T-helper 2 cell treated with Interferon-gamma antibody and Interleukin-4, amounts not matched to agents 100 ng/mL and 5 ng/mL, for 36 hours (primary cell): ENCODE measurements at regions not wholly inside any gene's neighbourhood (a gene's known extent, or its start where the extent isn't known, plus 50 kb on each side); places are given as distances from the start of the nearest gene placed in this dataset.
"Not testable (repeated sequence)": the region's sequence is repeated elsewhere in the genome, so short reads cannot be mapped to it uniquely, and the experiment has no call there.

ENCODE experiments used
- intact Hi-C: fragments of 100-400 bp; cut with micrococcal nuclease; formaldehyde crosslinking; loops from one replicate; pipeline ENCODE4 v1.15.1; 2023

DNA sequence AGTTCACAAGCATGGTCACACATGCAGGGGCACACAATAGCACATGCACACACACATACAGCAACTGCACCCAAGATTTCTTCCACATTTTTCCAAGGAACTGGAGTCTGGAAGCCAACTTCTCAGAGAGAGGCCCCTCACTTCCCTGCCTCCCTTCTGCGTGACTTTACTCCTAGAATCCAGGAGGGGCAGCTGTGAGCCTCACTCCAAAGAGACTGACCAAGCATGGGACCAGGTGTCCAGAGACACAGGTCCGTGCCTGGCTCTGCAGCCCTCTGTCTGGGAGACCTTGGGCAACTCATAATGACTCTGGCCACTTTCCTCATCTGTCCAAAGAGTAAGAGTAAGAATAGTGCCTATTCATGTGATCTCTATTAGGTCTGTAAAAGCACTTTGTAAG lies 104.7 kb upstream of the TMEM132E start:
- intact Hi-C loops, result no loop called here

DNA sequence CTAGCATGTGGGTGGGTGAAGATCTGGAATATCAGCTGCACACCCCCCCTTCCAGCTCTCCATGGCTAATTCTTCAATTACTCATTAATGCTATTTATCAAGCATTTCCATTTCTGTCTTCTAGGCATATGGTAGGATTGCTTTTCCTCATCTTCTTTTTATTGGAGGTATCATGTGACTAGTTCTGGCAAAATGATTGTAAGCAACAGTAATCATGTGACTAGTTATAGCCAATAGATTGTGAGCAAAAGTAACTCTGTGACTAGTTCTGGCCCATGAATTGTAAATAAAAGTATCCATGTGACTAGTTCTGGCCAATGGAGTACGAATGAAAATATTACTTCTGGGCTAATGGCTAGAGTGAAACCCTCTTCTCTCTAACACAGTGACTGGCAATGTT lies 107.0 kb upstream of the TMEM132E start:
- intact Hi-C loops, result no loop called here

- intact Hi-C loops, result not testable (repeated sequence)
Measured at GRCh38 chr17:34471278-34471677, 108.1 kb upstream of the TMEM132E start.

GRCh38 chr17:34465789-34466188 lies 102.8 kb upstream of the CCL1 start:
- intact Hi-C loops, result no loop called here

DNA sequence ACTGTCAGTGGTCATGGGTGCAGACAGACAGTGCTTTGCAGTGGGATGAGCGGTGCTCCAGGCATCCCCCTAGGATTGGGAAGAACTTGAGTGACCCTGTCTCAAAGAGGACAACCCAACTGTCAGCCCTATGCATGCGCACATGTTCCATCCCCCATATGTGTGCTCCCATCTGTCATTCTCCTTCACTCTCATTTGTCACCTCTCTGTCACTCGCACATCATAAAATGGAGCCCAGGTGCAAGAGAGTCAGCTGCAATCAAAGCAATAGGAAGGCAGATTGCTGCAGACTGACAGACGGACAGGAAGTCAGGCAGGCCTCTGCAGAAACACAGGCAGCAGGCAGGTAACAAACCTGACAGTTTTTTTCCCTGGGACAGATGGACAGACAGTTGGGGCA lies 101.8 kb upstream of the CCL1 start:
- intact Hi-C loops, result no loop called here

GRCh38 chr17:34458266-34458665 lies 95.2 kb upstream of the CCL1 start:
- intact Hi-C loops, result no loop called here

GRCh38 chr17:34456121-34456520 lies 93.1 kb upstream of the CCL1 start:
- intact Hi-C loops, result no loop called here

GRCh38 chr17:34452769-34453168 lies 89.7 kb upstream of the CCL1 start:
- intact Hi-C loops, result no loop called here

DNA sequence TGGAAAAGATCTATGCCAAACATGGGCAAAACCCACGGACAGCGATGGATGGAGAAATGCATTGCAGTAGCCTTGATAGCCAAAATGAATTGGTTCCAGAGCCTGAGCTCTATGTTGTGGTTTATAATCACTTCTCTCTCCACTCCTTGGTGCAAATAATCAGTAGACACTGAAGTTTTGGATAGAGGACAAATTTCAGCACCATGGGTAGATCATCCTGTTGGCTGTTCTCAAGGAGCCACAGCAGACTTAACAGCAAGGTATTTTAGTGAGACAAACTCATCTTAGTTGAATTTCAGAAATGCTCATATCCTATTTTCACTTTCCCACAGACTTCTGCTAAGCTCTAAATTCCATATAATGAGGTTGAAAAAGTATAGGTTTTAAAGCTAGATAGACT lies 88.3 kb upstream of the CCL1 start:
- intact Hi-C loops, result no loop called here

GRCh38 chr17:34447406-34447805 lies 84.4 kb upstream of the CCL1 start:
- intact Hi-C loops, result no loop called here

DNA sequence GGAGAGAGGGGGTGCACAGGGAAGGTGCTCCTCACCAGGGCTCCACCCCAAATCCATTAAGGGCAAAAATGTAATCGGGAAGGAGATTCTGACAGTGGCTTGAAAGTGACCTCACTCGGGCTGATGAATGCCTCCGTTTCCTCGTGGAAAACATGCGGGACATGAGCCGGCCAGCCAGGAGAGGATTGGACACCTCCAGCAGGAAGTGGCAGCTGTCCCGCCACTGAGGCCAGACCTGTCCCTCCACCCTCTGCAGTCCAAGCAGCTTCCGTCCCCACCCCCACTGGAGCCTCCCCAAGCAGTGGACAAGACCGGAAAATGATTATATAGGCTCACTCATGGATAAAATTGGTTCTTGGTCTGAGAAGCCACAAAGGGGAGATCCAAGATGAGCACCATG lies 82.1 kb upstream of the CCL1 start:
- intact Hi-C loops, result no loop called here

- intact Hi-C loops, result no loop called here
Measured at GRCh38 chr17:34443619-34444469, 80.8 kb upstream of the CCL1 start.

- intact Hi-C loops, result no loop called here
Measured at GRCh38 chr17:34442387-34443111, 79.5 kb upstream of the CCL1 start.

DNA sequence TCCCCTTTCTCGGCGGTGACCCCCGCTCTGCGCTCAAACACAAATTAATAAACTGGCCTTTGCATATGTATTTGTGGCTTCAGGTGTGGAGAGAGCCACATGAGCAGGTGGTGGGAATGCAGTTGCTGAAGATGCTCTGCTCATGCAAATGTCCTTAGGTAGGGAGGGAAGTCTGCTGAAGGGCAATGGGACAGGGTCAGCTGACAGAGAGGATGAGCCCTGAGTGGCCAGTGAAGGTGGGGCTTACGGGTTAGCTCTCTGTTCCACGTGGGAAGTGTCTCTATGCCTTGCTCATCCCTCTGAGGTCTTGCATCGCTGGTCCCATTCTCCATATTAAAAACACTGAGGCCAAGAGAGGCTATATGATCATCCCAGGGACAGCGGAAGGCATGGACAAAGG lies 74.2 kb upstream of the CCL1 start:
- intact Hi-C loops, result no loop called here

DNA sequence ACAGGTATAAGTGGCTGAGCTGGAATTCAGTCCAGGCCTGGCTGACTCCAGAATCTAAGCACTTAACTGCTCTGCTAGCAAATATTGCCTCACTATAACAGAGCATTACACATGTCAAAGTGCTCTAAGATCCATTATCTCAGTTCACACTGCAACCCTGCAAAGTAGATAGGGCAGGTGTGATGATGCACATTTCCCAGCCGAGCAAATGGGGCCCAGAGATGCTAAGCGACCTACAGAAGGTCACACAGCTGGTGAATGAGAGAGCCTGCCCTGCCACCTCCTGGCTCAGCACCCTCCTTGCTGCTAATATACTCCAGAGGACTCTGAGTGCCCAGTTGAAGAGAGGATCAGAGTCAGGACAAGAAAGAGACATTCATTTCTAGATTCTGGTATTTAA lies 73.6 kb upstream of the CCL1 start:
- intact Hi-C loops, result no loop called here

DNA sequence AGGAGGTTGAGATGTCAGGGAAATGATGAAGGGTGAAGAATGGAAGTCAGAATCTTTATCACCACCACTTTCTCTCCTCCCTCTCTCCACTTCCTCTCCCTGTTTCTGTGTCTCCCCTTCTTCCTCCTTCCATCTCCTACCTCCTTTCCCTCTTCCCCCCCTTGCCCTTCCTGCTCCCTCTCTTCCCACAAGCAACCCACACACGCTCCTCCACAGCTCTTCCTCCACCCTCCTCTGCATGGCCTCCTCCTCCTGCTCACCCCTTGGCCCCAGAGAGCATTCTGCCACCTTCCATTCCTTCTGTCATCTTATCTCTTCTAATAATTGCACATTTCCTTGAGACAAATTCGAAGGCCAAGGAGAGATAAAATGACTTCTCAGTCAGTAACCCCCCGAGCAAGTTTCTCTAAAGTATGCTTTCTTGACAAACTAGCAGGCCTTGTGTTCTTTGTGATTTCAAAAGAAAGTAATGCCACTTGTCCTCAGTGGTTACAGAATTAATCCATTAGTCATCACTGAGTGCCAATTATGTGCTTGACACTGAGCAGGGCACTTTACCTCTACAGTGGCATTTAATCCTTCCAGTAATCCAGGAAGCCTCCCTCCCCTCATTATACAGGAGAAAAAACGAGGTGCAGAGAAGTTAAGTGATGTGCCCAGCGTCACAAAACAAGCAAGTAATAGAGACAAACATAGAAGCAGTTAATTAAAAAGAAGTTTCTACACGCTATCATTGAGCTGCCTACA lies 72.3 kb upstream of the CCL1 start:
- intact Hi-C loops, result no loop called here

- intact Hi-C loops, result no loop called here
Measured at GRCh38 chr17:34434052-34434451, 71.0 kb upstream of the CCL1 start.

DNA sequence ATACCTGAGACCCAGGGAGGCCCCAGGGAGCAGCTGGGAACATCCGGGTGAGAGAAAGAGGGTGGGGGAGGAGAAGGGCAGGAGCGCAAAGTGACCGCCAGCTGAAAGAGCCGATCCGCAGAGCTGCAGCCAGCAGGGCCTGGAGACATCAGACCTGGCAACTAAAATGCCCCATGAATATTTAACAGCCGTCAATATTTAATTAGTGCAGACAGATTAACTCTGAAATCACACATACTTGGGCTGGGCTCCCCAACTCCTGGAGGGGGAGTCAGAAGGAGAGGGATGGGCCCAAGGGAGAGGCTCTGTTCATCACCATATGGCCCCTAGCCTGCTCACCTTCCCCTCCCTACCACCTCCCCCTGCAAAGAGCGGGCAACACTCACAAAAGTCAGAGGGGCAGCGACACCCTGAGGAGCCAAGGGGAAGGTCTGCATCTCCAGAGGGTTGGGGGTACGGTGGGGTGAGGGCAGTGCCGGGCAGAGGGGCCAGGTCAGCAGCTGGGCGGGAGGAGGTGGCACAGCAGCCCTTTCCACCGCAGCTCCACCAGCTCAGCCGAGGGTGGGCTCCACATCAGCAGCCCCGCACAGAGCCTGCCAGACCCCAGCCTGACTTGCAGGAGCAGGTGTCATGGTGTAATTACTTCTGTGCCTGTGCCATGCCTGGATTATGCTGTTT lies 61.9 kb upstream of the CCL1 start:
- intact Hi-C loops, result loop anchor here (5.0 kb wide), 1 partner anchor 212 kb away; no protein-coding TSS in a partner anchor

DNA sequence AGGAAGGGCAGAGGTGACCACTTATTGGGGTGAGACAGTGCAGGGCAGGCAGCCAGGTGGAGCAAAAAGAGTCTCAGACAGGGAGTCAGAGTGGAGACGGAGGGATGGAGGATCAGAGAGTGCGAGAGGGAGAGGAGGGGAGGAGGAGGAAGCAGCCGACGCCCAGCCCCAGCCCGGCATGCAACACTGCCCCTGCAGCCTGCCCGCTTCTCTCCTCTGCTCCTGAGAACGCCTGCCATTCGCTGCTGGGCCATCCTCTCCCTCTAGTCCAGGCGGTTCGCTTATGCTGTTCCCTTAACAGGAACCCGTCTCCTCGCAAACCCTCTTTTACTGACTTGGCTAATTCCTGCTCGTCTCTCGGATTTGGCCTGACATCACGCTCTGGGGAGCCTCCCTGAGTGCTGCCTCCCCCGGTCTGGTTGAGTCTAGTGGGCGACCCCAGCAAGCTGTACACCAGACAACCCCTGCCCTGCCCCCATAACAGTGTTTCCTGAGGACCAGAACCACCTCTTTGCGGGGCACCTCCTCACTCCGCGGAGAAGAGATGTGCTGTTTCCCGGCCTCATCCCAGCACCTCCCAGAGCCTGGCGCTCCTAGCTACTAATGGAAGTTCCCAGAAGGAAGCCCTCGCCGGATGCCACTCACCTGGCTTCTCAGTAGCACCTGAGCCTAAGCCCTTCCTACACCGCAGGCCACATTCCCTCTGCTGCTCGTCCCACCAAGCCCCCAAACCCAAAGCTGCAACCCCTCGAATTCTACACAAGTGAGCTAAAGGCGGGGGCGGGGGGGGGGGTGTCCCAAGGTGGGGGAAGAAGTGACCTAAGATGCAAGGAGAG lies 61.2 kb upstream of the CCL1 start:
- intact Hi-C loops, result loop anchor here (5.0 kb wide), 1 partner anchor 213 kb away; no protein-coding TSS in a partner anchor

DNA sequence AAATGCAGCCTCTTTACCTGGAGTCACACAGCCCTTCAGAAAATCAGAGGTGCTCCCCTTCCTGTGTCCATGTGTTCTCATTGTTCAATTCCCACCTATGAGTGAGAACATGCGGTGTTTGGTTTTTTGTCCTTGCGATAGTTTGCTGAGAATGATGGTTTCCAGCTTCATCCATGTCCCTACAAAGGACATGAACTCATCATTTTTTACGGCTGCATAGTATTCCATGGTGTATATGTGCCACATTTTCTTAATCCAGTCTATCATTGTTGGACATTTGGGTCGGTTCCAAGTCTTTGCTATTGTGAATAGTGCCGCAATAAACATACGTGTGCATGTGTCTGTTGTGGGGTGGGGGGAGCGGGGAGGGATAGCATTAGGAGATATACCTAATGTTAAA lies 60.3 kb upstream of the CCL1 start:
- intact Hi-C loops, result loop anchor here (5.0 kb wide), 1 partner anchor 214 kb away; no protein-coding TSS in a partner anchor
